NCI-H2029 (cell line): ENCODE measurements at regions not wholly inside any gene's neighbourhood (a gene's known extent, or its start where the extent isn't known, plus 50 kb on each side); places are given as distances from the start of the nearest gene placed in this dataset.
"Not testable (repeated sequence)": the region's sequence is repeated elsewhere in the genome, so short reads cannot be mapped to it uniquely, and the experiment has no call there.

ENCODE experiments used
- DNase-seq: peaks from one replicate; lab custom pipeline; 2025; lab: John Stamatoyannopoulos, UW

- no peak for DNase-seq
These were observed 51.8 kb downstream of the TEX44 start for GRCh38 chr2:231644426-231644825.

DNA sequence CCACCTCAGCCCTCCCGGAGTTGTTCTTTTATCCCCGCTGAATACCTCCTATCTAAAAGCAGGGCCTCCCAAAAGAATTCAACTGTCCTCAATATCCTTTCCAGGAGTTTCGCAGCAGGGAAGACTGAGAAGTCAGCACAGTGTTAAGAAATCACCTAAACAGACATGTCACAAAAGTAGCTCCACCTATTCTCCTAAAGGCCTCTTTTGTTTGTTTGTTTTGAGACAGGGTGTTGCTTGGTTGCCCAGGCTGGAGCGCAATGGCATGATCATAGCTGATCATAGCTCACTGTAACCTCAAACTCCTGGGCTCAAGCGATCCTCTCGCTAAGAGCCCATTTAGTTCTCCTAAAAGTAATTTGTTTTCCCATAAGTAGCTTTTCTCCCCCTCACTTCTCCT lies 53.8 kb downstream of the TEX44 start:
- no peak for DNase-seq

DNA sequence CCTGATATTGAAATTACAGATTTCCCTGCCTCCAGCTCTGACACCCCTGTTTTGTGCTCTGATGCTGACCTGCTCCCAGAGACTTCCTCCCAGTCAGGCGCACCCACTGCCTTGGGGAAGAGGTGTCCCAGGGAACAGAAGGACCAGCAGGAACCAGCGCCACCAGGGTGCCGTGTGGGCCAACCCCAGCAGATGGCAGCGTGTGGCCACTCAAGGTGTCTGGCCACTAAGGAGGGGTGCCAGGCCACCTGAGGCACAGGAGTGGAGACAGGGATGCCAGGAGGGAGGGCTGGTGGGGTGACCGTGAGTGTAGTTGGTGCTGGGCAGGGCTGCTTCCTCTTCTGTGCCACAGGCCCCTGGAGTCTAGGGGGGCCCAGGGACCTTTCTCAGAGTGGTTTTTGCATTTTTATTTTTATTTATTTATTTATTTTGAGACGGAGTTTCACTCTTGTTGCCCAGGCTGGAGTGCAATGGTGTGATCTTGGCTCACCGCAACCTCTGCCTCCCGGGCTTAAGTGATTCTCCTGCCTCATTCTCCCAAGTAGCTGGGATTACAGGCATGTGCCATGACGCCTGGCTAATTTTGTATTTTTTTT lies 56.0 kb downstream of the TEX44 start:
- peak; percentile 33 for DNase-seq

- not testable (repeated sequence) for DNase-seq
These were observed 56.8 kb upstream of the PTMA start for GRCh38 chr2:231651561-231651960.

DNA sequence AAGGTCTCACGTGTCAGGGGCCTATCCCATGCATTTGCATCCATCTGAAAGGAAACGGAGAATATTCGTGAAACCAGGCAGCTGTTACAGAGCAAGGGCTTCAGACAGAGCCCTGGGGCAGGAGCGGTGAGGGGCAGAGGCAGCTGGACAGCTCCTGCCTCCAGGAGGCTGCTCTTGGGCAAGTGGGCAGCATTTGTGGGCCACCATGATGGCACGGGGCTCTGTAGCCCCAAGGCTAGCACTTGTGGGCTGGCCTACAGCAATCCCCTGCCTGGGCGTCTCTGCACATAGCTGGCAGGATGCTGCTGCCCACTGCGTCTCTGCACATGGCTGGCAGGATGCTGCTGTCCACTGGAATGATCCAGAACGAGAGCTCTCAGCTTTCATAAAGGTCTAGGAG lies 52.8 kb upstream of the PTMA start:
- no peak for DNase-seq

DNA sequence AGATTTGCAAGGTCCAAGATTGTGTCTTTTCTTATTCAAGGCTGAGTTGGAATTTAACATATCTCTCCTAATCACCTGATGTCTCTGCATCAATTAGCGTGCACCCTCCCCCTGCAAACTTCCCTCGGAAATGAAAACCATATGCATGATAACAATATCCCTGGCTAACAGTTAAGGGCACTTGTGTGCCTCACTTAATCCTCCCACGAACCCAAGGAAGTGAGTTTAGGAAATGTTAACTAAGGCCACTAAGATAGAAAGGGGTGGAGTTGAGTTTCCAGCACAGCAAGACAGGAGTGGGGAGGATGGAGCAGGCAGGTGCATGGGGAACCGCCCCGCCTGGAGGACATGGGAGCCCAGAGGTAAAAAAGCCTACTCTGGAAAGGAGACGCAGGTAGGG lies 52.4 kb upstream of the PTMA start:
- DNase-seq, result no peak
